ENCODE measurements at regions not wholly inside any gene's neighbourhood (a gene's known extent, or its start where the extent isn't known, plus 50 kb on each side); places are given as distances from the start of the nearest gene placed in this dataset.
"Not testable (repeated sequence)": the region's sequence is repeated elsewhere in the genome, so short reads cannot be mapped to it uniquely, and the experiment has no call there.

DNA sequence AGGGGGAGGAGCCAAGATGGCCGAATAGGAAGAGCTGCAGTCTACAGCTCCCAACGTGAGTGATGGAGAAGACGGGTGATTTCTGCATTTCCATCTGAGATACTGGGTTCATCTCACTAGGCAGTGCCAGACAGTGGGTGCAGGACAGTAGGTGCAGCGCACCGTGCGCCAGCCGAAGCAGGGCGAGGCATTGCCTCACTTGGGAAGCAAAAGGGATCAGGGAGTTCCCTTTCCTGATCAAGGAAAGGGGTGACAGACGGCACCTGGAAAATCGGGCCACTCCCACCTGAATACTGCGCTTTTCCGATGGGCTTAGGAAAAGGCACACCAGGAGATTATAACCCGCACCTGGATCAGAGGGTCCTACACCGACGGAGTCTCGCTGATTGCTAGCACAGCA, 121.1 kb upstream of the SESTD1 start:
- intact Hi-C loops (cut with DNase I); H3K27ac ChIP-seq; H3K4me1 ChIP-seq (replicated peaks in 1 of 2); DNase-seq; H3K9me3 ChIP-seq (replicated peaks in 1 of 3); H3K36me3 ChIP-seq (replicated peaks in 1 of 2); H3K27me3 ChIP-seq; H3K4me3 ChIP-seq: not testable (repeated sequence)
- WGBS, 4 donors: 86 to 95% (median 91%) methylated on average over 13 to 16 of the region's 16 CpGs

DNA sequence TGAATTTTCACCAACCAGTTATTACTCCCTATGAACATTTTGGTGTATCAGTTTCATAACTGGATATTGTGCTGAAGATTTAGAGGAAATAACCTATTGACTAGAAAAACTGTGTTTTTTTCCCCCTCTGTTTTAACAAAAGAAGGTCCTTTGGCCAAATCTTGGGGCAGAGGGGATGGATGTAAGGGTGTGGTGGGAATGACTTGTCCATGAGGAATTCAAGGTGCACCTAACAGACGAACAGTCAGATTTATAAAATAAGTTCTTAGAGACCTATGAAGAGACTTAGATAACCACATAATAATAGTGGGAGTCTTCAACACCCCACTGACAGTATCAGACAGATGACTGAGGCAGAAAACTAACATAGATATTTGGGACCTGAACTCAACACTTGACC, 119.3 kb upstream of the SESTD1 start:
- no peaks in the 10 kb centered on the region for H3K9me3 ChIP-seq (replicated peaks in 1 of 3)
- H3K4me3 ChIP-seq: no peak overlapping the region
- H3K4me1 ChIP-seq (replicated peaks in 1 of 2): no peaks in the 10 kb centered on the region
- WGBS, 4 donors: 73 to 93% (median 77%) methylated on average over 1 of the region's 1 CpG
- TF ChIP-seq, protein P1, sequence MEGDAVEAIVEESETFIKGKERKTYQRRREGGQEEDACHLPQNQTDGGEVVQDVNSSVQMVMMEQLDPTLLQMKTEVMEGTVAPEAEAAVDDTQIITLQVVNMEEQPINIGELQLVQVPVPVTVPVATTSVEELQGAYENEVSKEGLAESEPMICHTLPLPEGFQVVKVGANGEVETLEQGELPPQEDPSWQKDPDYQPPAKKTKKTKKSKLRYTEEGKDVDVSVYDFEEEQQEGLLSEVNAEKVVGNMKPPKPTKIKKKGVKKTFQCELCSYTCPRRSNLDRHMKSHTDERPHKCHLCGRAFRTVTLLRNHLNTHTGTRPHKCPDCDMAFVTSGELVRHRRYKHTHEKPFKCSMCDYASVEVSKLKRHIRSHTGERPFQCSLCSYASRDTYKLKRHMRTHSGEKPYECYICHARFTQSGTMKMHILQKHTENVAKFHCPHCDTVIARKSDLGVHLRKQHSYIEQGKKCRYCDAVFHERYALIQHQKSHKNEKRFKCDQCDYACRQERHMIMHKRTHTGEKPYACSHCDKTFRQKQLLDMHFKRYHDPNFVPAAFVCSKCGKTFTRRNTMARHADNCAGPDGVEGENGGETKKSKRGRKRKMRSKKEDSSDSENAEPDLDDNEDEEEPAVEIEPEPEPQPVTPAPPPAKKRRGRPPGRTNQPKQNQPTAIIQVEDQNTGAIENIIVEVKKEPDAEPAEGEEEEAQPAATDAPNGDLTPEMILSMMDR (IDR thresholded peaks at IDR 0.05): no peak
- TF ChIP-seq POLR2A (IDR thresholded peaks at IDR 0.05): no peak
- H3K36me3 ChIP-seq (replicated peaks in 1 of 2): no peaks in the 10 kb centered on the region
- DNase-seq: no peak
- H3K27me3 ChIP-seq: no peaks in the 10 kb centered on the region
- no peak overlapping the region for H3K27ac ChIP-seq
- intact Hi-C loops (cut with DNase I): no loop called here

DNA sequence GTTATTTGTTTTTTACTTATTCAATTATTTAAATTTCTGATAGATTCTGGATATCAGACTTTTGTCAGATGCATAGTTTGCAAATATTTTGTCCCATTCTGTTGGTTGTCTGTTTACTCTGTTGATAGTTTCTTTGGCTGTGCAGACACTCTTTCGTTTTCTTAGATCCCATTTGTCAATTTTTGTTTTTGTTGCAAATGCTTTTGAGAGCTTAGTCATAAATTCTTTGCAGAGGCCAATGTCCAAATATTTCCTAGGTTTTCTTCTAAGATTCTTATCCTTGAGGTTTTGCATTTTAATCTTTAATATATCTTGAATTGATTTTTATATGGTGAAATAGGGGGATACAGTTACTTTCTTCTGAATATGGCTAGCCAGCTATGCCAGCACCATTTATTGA, 112.7 kb upstream of the SESTD1 start:
- intact Hi-C loops (cut with DNase I): no loop called here
- WGBS, 4 donors: 25 to 30% (median 27%) methylated on average over 1 of the region's 1 CpG

DNA sequence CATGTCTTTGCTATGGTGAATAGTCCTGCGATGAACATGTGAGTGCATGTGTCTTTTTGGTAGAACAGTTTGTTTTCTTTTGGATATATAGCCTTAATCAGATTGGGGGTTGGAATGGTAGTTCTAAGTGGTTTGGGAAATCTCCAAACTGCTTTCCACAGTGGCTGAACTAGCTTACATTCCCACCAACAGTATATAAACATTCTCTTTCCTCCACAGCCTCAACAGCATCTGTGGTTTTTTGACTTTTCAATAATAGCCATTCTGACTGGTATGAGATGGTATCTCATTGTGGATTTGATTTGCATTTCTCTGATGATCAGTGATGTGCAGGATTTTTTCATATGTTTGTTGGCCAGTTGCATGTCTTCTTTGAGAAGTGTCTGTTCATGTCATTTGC, 112.2 kb upstream of the SESTD1 start:
- WGBS, 4 donors: 70 to 98% (median 90%) methylated on average over 1 of the region's 1 CpG
- H3K27me3 ChIP-seq: no peaks in the 10 kb centered on the region
- no peaks in the 10 kb centered on the region for H3K36me3 ChIP-seq (replicated peaks in 1 of 2)
- no peak overlapping the region for H3K27ac ChIP-seq
- H3K9me3 ChIP-seq (replicated peaks in 1 of 3): no peaks in the 10 kb centered on the region
- intact Hi-C loops (cut with DNase I): no loop called here
- DNase-seq: no peak
- no peaks in the 10 kb centered on the region for H3K4me1 ChIP-seq (replicated peaks in 1 of 2)
- no peak for TF ChIP-seq POLR2A (IDR thresholded peaks at IDR 0.05)
- TF ChIP-seq, protein P1 (IDR thresholded peaks at IDR 0.05): no peak
- no peak overlapping the region for H3K4me3 ChIP-seq

More for the DNA sequence above, 112.7 kb upstream of the SESTD1 start:
- Histone ChIP-seq H3K4me3 (no peak overlapping the region), H3K9me3 (replicated peaks in 1 of 3) (no peaks in the 10 kb centered on the region), H3K27ac (no peak overlapping the region), H3K4me1 (replicated peaks in 1 of 2) (no peaks in the 10 kb centered on the region), H3K27me3 (no peaks in the 10 kb centered on the region), H3K36me3 (replicated peaks in 1 of 2) (no peaks in the 10 kb centered on the region)
- TF ChIP-seq, protein P1 (IDR thresholded peaks at IDR 0.05): no peak
- DNase-seq: no peak

DNA sequence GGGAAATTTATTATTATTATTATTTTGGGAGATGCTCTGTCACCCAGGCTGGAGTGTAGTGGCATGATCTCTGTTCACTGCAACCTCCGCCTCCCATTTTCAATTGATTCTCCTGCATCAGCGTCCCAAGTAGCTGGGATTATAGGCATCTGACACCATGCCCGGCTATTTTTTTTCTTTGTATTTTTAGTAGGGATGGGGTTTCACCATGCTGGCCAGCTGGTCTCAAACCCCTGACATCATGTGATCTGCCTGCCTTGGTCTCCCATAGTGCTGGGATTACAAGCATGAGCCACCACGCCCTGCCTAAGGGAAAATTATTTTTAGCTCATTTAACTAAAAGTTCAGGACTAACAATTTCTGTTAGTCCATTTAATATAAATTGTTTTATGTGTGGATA, 109.2 kb upstream of the SESTD1 start:
- no peak for DNase-seq
- Histone ChIP-seq H3K4me3 (no peak overlapping the region), H3K27me3 (no peaks in the 10 kb centered on the region), H3K4me1 (replicated peaks in 1 of 2) (no peaks in the 10 kb centered on the region), H3K27ac (no peak overlapping the region), H3K9me3 (replicated peaks in 1 of 3) (no peaks in the 10 kb centered on the region), H3K36me3 (replicated peaks in 1 of 2) (no peaks in the 10 kb centered on the region)
- 87 to 95% (median 91%) methylated on average over 4 of the region's 4 CpGs for WGBS, 4 donors
- no peak for TF ChIP-seq POLR2A (IDR thresholded peaks at IDR 0.05)
- TF ChIP-seq, protein P1 (IDR thresholded peaks at IDR 0.05): no peak
- intact Hi-C loops (cut with DNase I): no loop called here

DNA sequence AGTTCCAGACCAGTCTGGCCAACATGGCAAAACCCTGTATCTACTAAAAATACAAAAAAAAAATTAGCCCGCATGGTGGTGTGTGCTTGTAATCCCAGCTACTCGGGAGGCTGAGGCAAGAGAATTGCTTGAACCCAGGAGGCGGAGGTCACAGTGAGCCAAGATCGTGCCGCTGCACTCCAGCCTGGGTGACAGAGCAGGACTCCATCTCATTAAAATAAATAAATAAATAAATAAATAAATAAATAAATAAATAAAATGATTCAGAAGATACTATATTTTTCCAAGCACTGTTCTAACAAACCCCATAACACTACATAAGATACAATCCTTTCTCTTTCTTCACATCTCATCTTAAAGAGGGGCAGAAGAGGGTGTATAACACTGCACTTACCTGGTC, 100.9 kb upstream of the SESTD1 start:
- H3K27me3 ChIP-seq; H3K4me1 ChIP-seq (replicated peaks in 1 of 2); H3K27ac ChIP-seq; DNase-seq; intact Hi-C loops (cut with DNase I); H3K9me3 ChIP-seq (replicated peaks in 1 of 3); H3K36me3 ChIP-seq (replicated peaks in 1 of 2); H3K4me3 ChIP-seq: not testable (repeated sequence)
- 93 to 98% (median 95%) methylated on average over 5 of the region's 5 CpGs for WGBS, 4 donors
